Endothelial cell of umbilical vein (primary cell): ENCODE measurements at regions not wholly inside any gene's neighbourhood (a gene's known extent, or its start where the extent isn't known, plus 50 kb on each side); places are given as distances from the start of the nearest gene placed in this dataset.

Source experiments
- BruUV-seq: library from RNA; stranded (reverse); fragments of 400-500 nt; replicated peaks from 2 replicates; lab custom pipeline; 2021; lab: Mats Ljungman, UMichigan
- CTCF ChIA-PET: fragments of 300-600, 350-600 bp; sonication (Branson Sonifier 250); formaldehyde crosslinking; loops from one replicate; lab custom pipeline; 2021; ENCODE audit warnings: antibody characterized with exemption, inconsistent platforms; lab: Charles Lee
- POLR2A ChIA-PET: fragments of 300-600, 350-600 bp; sonication (Branson Sonifier 250); formaldehyde crosslinking; loops from one replicate; lab custom pipeline; 2021; ENCODE audit warnings: antibody characterized with exemption, inconsistent platforms; lab: Charles Lee
- DNase-seq: peaks from one replicate; pipeline ENCODE4 v3.0.0-alpha.2; 2011; ENCODE audit warnings: low read depth, low spot score
- FAIRE-seq: peaks from 2 replicates; lab custom pipeline; 2011; peaks lifted over from hg19 to GRCh38; lab: Jason Lieb, UNC
- H2AFZ ChIP-seq: 2 replicates; pipeline ENCODE4 v1.6.0; 2012; ENCODE audit warnings: low read depth, low read length, control low read depth, inconsistent platforms
- H3K27ac ChIP-seq: 2 replicates; pipeline ENCODE4 v1.5.1; 2011; ENCODE audit warnings: low read depth, mild to moderate bottlenecking, control low read depth, low read length, moderate library complexity; ENCODE audit not compliant: insufficient read depth
- H3K27me3 ChIP-seq, 2 experiments: 2 replicates each; pipeline versions ENCODE4 v1.6.0 to v1.6.1; 2011; ENCODE audit warnings: low read length in 2 of 2, mixed read lengths in 1 of 2; ENCODE audit not compliant: control insufficient read depth in 2 of 2, insufficient read depth in 2 of 2
- H3K36me3 ChIP-seq, 2 experiments: 2 replicates in 1 of 2; 3 replicates in 1 of 2; pipeline ENCODE4 v1.5.1; 2011; ENCODE audit warnings: low read length in 2 of 2, mild to moderate bottlenecking in 1 of 2, moderate library complexity in 1 of 2; ENCODE audit not compliant: control insufficient read depth in 2 of 2, insufficient read depth in 2 of 2; ENCODE audit errors: extremely low read depth in 1 of 2
- H3K4me1 ChIP-seq: 3 replicates; pipeline ENCODE4 v1.5.1; 2011; ENCODE audit warnings: mild to moderate bottlenecking, low read length; ENCODE audit not compliant: control insufficient read depth, insufficient read depth; ENCODE audit errors: extremely low read depth
- H3K4me2 ChIP-seq: 2 replicates; pipeline ENCODE4 v1.6.1; 2011; ENCODE audit warnings: low read length, control low read depth, mixed read lengths; ENCODE audit not compliant: insufficient read depth
- H3K4me3 ChIP-seq, 3 experiments: fragments of 200-600 bp in 1 of 3; sonication (generic), shearing (Covaris generic) in 1 of 3; replicated peaks in 1 of 3; 2 replicates each; pipeline ENCODE4 v1.5.1; 2011 to 2016; ENCODE audit warnings: control low read depth in 3 of 3, low read length in 3 of 3, mild to moderate bottlenecking in 2 of 3, inconsistent platforms in 1 of 3, low read depth in 1 of 3, moderate library complexity in 1 of 3; ENCODE audit not compliant: insufficient read depth in 1 of 3
- H3K79me2 ChIP-seq: 2 replicates; pipeline ENCODE4 v1.6.0; 2012; ENCODE audit warnings: low read length, inconsistent platforms; ENCODE audit not compliant: control insufficient read depth, insufficient read depth
- H3K9ac ChIP-seq: replicated peaks from 2 replicates; pipeline ENCODE3; 2011; ENCODE audit warnings: low read length, control low read depth; ENCODE audit not compliant: insufficient read depth; ENCODE audit errors: extremely low read depth
- H3K9me1 ChIP-seq: replicated peaks from 3 replicates; pipeline ENCODE4 v1.6.0; 2011; ENCODE audit warnings: mild to moderate bottlenecking, low read length; ENCODE audit not compliant: control insufficient read depth, insufficient read depth; ENCODE audit errors: extremely low read depth
- H3K9me3 ChIP-seq: replicated peaks from 2 replicates; pipeline ENCODE4 v1.5.1; 2012; ENCODE audit warnings: low read length, inconsistent platforms; ENCODE audit not compliant: control insufficient read depth, insufficient read depth
- H4K20me1 ChIP-seq: replicated peaks from 2 replicates; pipeline ENCODE3; 2011; ENCODE audit warnings: mild to moderate bottlenecking, low read length; ENCODE audit not compliant: control insufficient read depth, insufficient read depth; ENCODE audit errors: extremely low read depth
- CTCF ChIP-seq, 2 donors: IDR thresholded peaks; 1 replicate in 1 of 2; 2 replicates in 1 of 2; pipeline ENCODE4 v1.5.1; 2011; ENCODE audit warnings: low read length in 2 of 2, mild to moderate bottlenecking in 2 of 2, moderate library complexity in 2 of 2, control low read depth in 1 of 2, inconsistent platforms in 1 of 2, low read depth in 1 of 2; ENCODE audit not compliant: insufficient read depth in 1 of 2; ENCODE audit errors: extremely low read depth in 1 of 2
- EZH2 ChIP-seq: IDR thresholded peaks from 2 replicates; pipeline ENCODE4 v1.6.1; 2012; ENCODE audit warnings: borderline replicate concordance, low read depth, mild to moderate bottlenecking, moderate library complexity, low read length, inconsistent platforms; ENCODE audit not compliant: severe bottlenecking
- FOS ChIP-seq: IDR thresholded peaks from 2 replicates; pipeline ENCODE4 v1.6.1; 2011; ENCODE audit warnings: mild to moderate bottlenecking, low read length, moderate library complexity, borderline replicate concordance; ENCODE audit not compliant: insufficient read depth
- GATA2 ChIP-seq: IDR thresholded peaks from 2 replicates; pipeline ENCODE4 v1.7.0; 2011; ENCODE audit warnings: low read depth, mild to moderate bottlenecking, moderate library complexity, mixed read lengths, low read length; ENCODE audit not compliant: insufficient read length, insufficient read depth
- JUN ChIP-seq: IDR thresholded peaks from 2 replicates; pipeline ENCODE4 v1.6.1; 2011; ENCODE audit warnings: borderline replicate concordance, low read depth; ENCODE audit not compliant: insufficient read length, insufficient read depth
- MYC ChIP-seq: IDR thresholded peaks from one replicate; pipeline ENCODE4 v1.6.1; 2011; ENCODE audit warnings: mild to moderate bottlenecking, low read depth, low read length
- POLR2A ChIP-seq: IDR thresholded peaks from 2 replicates; pipeline ENCODE4 v1.6.1; 2012; ENCODE audit warnings: low read depth, mild to moderate bottlenecking, control low read depth, low read length
- POLR2AphosphoS5 ChIP-seq: IDR thresholded peaks from 2 replicates; pipeline ENCODE4 v1.6.1; 2012; ENCODE audit warnings: low read depth, mild to moderate bottlenecking, control low read depth, low read length, moderate library complexity; ENCODE audit not compliant: insufficient read depth
- dilution Hi-C: fragments of 300-500 bp; cut with MboI; formaldehyde crosslinking; loops from one replicate; pipeline ENCODE4 v1.15.0; 2019; ENCODE audit warnings: low sequenced_read_pairs; ENCODE audit not compliant: extremely low pct_ligation_motif_present
- intact Hi-C: fragments of 100-400 bp; cut with micrococcal nuclease; formaldehyde crosslinking; loops from one replicate; pipeline ENCODE4 v1.10.0; 2022
- TF ChIP-seq, protein P1 (sequence below): IDR thresholded peaks from 2 replicates; pipeline ENCODE4 v1.6.1; 2011; ENCODE audit not compliant: insufficient read depth, insufficient read length

DNA sequence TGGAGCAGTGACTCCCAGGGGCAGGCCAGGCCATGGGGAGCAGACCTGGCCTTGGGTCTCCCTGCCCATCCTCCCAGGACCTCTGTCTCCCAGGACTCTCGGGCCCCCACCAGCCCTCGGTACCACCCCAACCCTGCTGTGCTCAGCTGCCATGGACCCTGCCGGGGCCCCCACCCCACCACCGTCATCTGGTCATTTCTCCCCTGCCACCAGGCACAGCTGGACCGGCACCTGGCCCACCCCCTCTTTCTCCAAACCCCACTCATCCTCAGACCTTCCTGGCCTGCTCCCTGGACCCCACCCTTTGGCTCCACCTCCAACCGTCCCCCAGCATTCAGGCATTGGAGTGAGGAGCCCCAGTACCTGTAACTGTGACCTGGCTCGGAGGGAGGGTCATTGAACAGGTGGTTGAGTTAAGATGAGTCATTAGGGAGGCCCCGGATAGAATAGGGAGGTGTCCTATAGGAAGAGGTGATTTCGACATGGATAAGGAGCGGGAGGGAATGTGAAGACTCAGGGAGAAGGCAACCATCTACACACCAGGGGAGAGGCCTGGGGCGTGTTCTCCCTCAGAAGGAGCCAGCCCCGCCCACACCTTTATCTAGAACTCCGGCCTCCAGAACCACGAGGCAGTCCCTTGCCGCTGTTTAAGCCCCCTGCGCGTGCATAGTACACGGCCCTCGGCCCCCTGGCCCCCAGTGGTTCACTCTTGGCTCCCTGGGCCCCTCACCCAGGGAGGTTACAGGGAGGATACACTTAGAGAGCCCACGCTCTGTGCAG is 1395.9 kb downstream of the BRD1 start:
- TF ChIP-seq POLR2AphosphoS5: no peak
- no peak for TF ChIP-seq EZH2
- intact Hi-C loops (no loop called here), dilution Hi-C loops (no loop called here)
- FAIRE-seq (no peak), DNase-seq (no peak)
- H3K4me2 ChIP-seq: no peak overlapping the region
- H2AFZ ChIP-seq: no peak overlapping the region
- no peaks in the 10 kb centered on the region for H3K9me1 ChIP-seq
- no peaks in the 10 kb centered on the region for H3K36me3 ChIP-seq
- no peak overlapping the region for H3K9ac ChIP-seq
- no peaks in the 10 kb centered on the region for H3K27me3 ChIP-seq
- no peaks in the 10 kb centered on the region for H3K4me1 ChIP-seq
- no peaks in the 10 kb centered on the region for H3K79me2 ChIP-seq
- peaks cover 15% of the 10 kb centered on the region for H3K9me3 ChIP-seq
- POLR2A ChIA-PET: no interaction called here
- H3K4me3 ChIP-seq: no peak overlapping the region
- CTCF ChIA-PET: no interaction called here
- no TSS peak for BruUV-seq
- no peak overlapping the region for H3K27ac ChIP-seq
- H4K20me1 ChIP-seq: no peaks in the 10 kb centered on the region

DNA sequence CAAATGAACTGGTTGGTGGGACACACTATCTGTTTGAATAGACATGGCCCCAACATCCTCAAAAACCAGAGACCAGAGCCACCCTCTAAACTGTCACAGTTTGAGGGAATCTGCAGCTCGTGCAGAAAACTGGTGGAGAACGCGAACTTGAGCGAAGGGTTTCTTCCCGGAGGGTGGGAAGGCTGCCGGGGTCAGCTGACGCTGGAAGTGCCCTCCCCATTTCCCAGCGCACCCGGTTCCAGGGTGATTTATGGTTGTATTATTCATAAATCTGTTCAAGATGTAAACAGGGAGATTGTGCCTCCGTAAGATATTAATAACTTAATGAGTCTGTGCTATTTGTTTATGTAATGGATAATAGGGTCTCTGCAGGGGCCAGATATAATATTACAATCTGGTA is 1396.7 kb downstream of the BRD1 start:
- CTCF ChIA-PET: no interaction called here
- no TSS peak for BruUV-seq
- DNase-seq (no peak), FAIRE-seq (no peak)
- no peaks in the 10 kb centered on the region for H4K20me1 ChIP-seq
- H3K4me1 ChIP-seq: no peaks in the 10 kb centered on the region
- H3K9ac ChIP-seq: no peak overlapping the region
- H3K4me2 ChIP-seq: no peak overlapping the region
- dilution Hi-C loops (no loop called here), intact Hi-C loops (no loop called here)
- no peak overlapping the region for H3K4me3 ChIP-seq
- POLR2A ChIA-PET: no interaction called here
- H3K79me2 ChIP-seq: no peaks in the 10 kb centered on the region
- H3K27ac ChIP-seq: no peak overlapping the region
- no peaks in the 10 kb centered on the region for H3K9me1 ChIP-seq
- H3K27me3 ChIP-seq: no peaks in the 10 kb centered on the region
- no peak overlapping the region for H2AFZ ChIP-seq
- no peaks in the 10 kb centered on the region for H3K36me3 ChIP-seq
- peaks cover 15% of the 10 kb centered on the region for H3K9me3 ChIP-seq
- no peak for TF ChIP-seq FOS
- TF ChIP-seq JUN: no peak
- no peak for TF ChIP-seq EZH2
- TF ChIP-seq CTCF (IDR thresholded peaks at IDR 0.05; ENCODE audit: extremely low read depth in 1 of 2, insufficient read depth in 1 of 2, low read depth in 1 of 2, low read length in 2 of 2): no peak
- TF ChIP-seq MYC: no peak
- TF ChIP-seq GATA2: no peak
- no peak for TF ChIP-seq POLR2AphosphoS5
- TF ChIP-seq, protein P1, sequence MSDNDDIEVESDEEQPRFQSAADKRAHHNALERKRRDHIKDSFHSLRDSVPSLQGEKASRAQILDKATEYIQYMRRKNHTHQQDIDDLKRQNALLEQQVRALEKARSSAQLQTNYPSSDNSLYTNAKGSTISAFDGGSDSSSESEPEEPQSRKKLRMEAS: no peak
- TF ChIP-seq POLR2A: no peak
